ENCODE measurements at regions not wholly inside any gene's neighbourhood (a gene's known extent, or its start where the extent isn't known, plus 50 kb on each side); places are given as distances from the start of the nearest gene placed in this dataset.
"Not testable (repeated sequence)": the region's sequence is repeated elsewhere in the genome, so short reads cannot be mapped to it uniquely, and the experiment has no call there.

DNA sequence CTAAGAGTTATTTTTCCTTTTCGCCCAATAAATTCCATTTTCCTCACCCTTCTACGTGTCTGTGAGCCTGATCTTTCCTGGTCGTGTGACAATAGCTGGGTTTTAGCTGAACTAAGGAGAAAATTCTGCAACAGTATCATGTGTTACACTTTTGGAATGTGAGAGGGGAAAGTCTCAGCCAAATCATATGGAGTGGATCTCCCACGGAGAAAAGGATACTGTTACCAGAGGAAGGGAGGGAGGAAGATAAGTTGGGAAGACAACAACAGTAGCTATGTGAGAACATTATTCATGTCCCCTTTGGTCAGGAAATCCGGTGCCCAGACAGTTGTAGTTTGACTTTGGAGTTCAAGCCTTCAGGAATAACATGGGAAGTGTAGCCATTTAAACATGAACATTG lies 584.0 kb upstream of the RAG2 start:
- H3K4me3 ChIP-seq (ENCODE audit: low read depth, low read length) = no peak overlapping the region
- TF ChIP-seq, protein P1, sequence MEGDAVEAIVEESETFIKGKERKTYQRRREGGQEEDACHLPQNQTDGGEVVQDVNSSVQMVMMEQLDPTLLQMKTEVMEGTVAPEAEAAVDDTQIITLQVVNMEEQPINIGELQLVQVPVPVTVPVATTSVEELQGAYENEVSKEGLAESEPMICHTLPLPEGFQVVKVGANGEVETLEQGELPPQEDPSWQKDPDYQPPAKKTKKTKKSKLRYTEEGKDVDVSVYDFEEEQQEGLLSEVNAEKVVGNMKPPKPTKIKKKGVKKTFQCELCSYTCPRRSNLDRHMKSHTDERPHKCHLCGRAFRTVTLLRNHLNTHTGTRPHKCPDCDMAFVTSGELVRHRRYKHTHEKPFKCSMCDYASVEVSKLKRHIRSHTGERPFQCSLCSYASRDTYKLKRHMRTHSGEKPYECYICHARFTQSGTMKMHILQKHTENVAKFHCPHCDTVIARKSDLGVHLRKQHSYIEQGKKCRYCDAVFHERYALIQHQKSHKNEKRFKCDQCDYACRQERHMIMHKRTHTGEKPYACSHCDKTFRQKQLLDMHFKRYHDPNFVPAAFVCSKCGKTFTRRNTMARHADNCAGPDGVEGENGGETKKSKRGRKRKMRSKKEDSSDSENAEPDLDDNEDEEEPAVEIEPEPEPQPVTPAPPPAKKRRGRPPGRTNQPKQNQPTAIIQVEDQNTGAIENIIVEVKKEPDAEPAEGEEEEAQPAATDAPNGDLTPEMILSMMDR (conservative IDR thresholded peaks at IDR 0.05; ENCODE audit: low read depth, low read length) = no peak

GRCh38 chr11:37177721-37178120 lies 579.7 kb upstream of the RAG2 start:
- DNase-seq (ENCODE audit: low read depth) = no peak
- no peak overlapping the region for H3K4me3 ChIP-seq (ENCODE audit: low read depth, low read length)
- TF ChIP-seq, protein P1 (conservative IDR thresholded peaks at IDR 0.05; ENCODE audit: low read depth, low read length) = no peak

More for the DNA sequence above, 584.0 kb upstream of the RAG2 start:
- no peak for DNase-seq (ENCODE audit: low read depth)

GRCh38 chr11:37171451-37171850 lies 573.4 kb upstream of the RAG2 start:
- TF ChIP-seq, protein P1 (conservative IDR thresholded peaks at IDR 0.05; ENCODE audit: low read depth, low read length) = no peak
- DNase-seq (ENCODE audit: low read depth) = no peak
- no peak overlapping the region for H3K4me3 ChIP-seq (ENCODE audit: low read depth, low read length)

DNA sequence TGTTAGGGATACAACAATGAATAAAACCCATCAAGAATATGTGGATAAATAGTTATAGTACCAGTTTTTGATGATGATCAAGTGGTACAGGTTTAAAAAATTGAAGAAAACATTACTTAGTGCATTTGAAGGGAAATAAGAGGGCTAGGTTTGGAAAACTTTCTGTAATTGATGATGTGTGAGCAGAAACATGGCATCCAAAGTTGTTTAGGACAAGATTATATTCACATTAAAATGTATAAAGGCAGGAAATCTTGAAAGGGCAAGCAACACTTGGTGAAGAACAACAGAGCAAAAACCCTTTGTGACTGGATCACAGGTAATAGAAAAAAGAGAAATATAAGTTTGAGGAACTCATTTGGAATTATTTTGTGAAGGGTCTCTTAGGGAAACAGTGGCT lies 572.3 kb upstream of the RAG2 start:
- TF ChIP-seq, protein P1 (conservative IDR thresholded peaks at IDR 0.05; ENCODE audit: low read depth, low read length) = no peak
- no peak overlapping the region for H3K4me3 ChIP-seq (ENCODE audit: low read depth, low read length)
- no peak for DNase-seq (ENCODE audit: low read depth)

DNA sequence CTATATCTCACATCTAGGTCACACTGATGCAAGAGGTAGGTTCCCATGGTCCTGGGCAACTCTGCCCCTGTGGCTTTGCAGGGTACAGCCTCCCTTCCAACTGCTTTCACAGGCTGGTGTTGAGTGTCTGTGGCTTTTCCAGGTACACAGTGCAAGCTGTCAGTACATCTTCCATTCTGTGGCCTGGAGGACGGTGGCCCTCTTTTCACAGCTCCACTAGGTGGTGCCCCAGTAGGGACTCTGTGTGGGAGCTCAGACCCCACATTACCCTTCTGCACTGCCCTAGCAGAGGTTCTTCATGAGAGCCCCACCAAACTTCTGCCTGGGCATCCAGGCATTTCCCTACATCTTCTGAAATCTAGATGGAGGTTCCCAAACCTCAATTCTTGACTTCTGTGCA lies 547.4 kb upstream of the RAG2 start:
- not testable (repeated sequence) for DNase-seq (ENCODE audit: low read depth); H3K4me3 ChIP-seq (ENCODE audit: low read depth, low read length)

DNA sequence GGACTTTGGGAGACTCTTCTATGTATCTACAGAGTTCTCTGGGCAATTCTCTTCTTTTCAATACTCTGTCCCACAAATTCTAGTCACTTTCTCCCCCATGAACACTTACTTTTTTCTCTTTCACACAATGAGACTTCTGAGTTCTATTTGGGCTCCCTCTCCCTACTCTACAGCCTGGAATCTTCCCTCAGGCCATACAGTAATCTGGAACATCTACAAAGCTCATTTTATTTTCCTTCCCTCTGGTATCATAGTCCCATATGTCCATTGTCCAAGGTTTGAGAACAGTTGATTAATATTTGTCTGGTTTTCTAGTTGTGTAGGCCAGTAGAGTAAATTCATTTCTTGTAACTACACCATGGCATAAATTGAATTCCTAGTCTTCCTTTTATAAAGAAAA lies 544.6 kb upstream of the RAG2 start:
- no peak for DNase-seq (ENCODE audit: low read depth)
- no peak overlapping the region for H3K4me3 ChIP-seq (ENCODE audit: low read depth, low read length)
- TF ChIP-seq, protein P1 (conservative IDR thresholded peaks at IDR 0.05; ENCODE audit: low read depth, low read length) = no peak

GRCh38 chr11:37141707-37142106 lies 543.7 kb upstream of the RAG2 start:
- DNase-seq (ENCODE audit: low read depth) = no peak
- H3K4me3 ChIP-seq (ENCODE audit: low read depth, low read length) = no peak overlapping the region
- TF ChIP-seq, protein P1 (conservative IDR thresholded peaks at IDR 0.05; ENCODE audit: low read depth, low read length) = no peak

DNA sequence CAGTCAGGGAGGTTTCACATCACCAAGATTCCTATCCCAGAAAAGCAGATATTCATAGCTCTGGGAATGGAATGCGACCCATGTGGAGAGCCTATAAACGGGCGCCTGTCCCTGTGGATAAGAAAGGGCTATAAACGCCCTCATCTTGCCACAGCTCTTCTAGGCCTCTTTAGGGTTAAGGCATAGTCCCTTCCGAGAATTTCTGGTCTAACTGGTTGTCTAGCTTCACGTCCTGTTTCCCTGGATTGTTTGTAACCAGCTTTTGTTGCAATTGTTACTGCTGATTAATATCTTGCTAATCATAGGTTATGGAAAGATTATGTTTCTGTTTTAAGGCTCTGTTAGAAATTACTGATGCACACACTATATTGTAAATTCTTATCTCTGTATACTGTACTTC lies 537.6 kb upstream of the RAG2 start:
- not testable (repeated sequence) for DNase-seq (ENCODE audit: low read depth)

More for the DNA sequence above, 537.6 kb upstream of the RAG2 start:
- not testable (repeated sequence) for H3K4me3 ChIP-seq (ENCODE audit: low read depth, low read length)
